ENCODE measurements at regions not wholly inside any gene's neighbourhood (a gene's known extent, or its start where the extent isn't known, plus 50 kb on each side); places are given as distances from the start of the nearest gene placed in this dataset.

- Histone ChIP-seq H3K36me3 (ENCODE audit: control insufficient read depth in 1 of 2, insufficient read depth in 2 of 2, low read length in 2 of 2) (no peaks in the 10 kb centered on the region), H3K27ac (ENCODE audit: low read depth, low read length) (no peak overlapping the region), H3K4me2 (ENCODE audit: low read length) (no peak overlapping the region), H3K79me2 (ENCODE audit: insufficient read depth, low read length) (no peaks in the 10 kb centered on the region), H3K9me3 (ENCODE audit: control insufficient read depth in 1 of 2, insufficient read depth in 1 of 2, low read depth in 1 of 2, low read length in 2 of 2) (peaks cover 0 to 3% of the 10 kb centered on the region in 2 experiments; a peak in 1 of 4 replicates), H3K27me3 (ENCODE audit: insufficient read depth, low read length) (no peaks in the 10 kb centered on the region), H3K4me1 (ENCODE audit: control insufficient read depth in 1 of 2, insufficient read depth in 2 of 2, low read length in 2 of 2) (no peaks in the 10 kb centered on the region), H3K4me3 (replicated peaks in 1 of 2; ENCODE audit: low read depth in 1 of 2, low read length in 2 of 2) (no peak overlapping the region), H4K20me1 (ENCODE audit: insufficient read depth) (no peaks in the 10 kb centered on the region), H3K9ac (ENCODE audit: low read length) (no peak overlapping the region), H3K9me2 (ENCODE audit: insufficient read depth) (no peaks in the 10 kb centered on the region), H2AFZ (ENCODE audit: low read depth, low read length, poor library complexity, severe bottlenecking) (no peak overlapping the region)
- ChIA-PET CTCF (no interaction called here), RAD21 (ENCODE audit: low non-redundant PET in 1 of 2, low total read pairs in 2 of 2, uncharacterized antibody in 2 of 2, unreplicated experiment in 2 of 2) (no interaction called here), POLR2A (no interaction called here)
- intact Hi-C loops (cut with micrococcal nuclease), result no loop called here
- BruUV-seq (replicated peaks), result no TSS peak
- no peak for ATAC-seq
- TF ChIP-seq REST (IDR thresholded peaks at IDR 0.05; ENCODE audit: low read depth) (no peak), CEBPB (IDR thresholded peaks at IDR 0.05; ENCODE audit: low read depth) (no peak), ZNF274 (IDR thresholded peaks at IDR 0.05; ENCODE audit: low read depth, low read length) (no peak), EGR1 (IDR thresholded peaks at IDR 0.05; ENCODE audit: low read depth) (no peak), EZH2phosphoT487 (IDR thresholded peaks at IDR 0.05; ENCODE audit: borderline replicate concordance) (no peak), ATF3 (IDR thresholded peaks at IDR 0.05) (no peak), MAX (IDR thresholded peaks at IDR 0.05) (no peak), ELF1 (IDR thresholded peaks at IDR 0.05; ENCODE audit: borderline replicate concordance, low read depth) (no peak), SRF (IDR thresholded peaks at IDR 0.05; ENCODE audit: low read depth) (no peak), SIN3A (IDR thresholded peaks at IDR 0.05; ENCODE audit: low read depth) (no peak), ZBTB33 (IDR thresholded peaks at IDR 0.05; ENCODE audit: extremely low read depth, insufficient replicate concordance, low read length) (no peak), JUND (IDR thresholded peaks at IDR 0.05) (no peak), POLR2A (IDR thresholded peaks at IDR 0.05; ENCODE audit: borderline replicate concordance, extremely low read depth, insufficient read depth, insufficient read length) (no peak), TCF7L2 (IDR thresholded peaks at IDR 0.05; ENCODE audit: borderline replicate concordance, extremely low read depth, insufficient read depth, insufficient read length) (no peak), EZH2 (IDR thresholded peaks at IDR 0.05) (no peak), POLR2AphosphoS5 (IDR thresholded peaks at IDR 0.05; ENCODE audit: low read depth, low read length) (no peak), FOSL1 (IDR thresholded peaks at IDR 0.05; ENCODE audit: low read depth) (no peak)
- DNase-seq (ENCODE audit: low read depth, low spot score), result no peak
Observed at GRCh38 chr13:72104656-72105180, 237.7 kb upstream of the DACH1 start.
